Stimulated activated CD4-positive, alpha-beta T cell treated with anti-CD3 and anti-CD28 coated beads, Interleukin-12 subunit alpha, Interleukin-12 subunit beta, amount 100 ng/mL, for 48 hours (primary cell): ENCODE measurements at regions not wholly inside any gene's neighbourhood (a gene's known extent, or its start where the extent isn't known, plus 50 kb on each side); places are given as distances from the start of the nearest gene placed in this dataset.

Experiments
- DNase-seq, 3 donors: peaks; one replicate each; pipeline ENCODE4 v3.0.0-alpha.2; 2020; ENCODE audit warnings: low read depth in 2 of 3, low spot score in 1 of 3

GRCh38 chr6:114581293-114581692 lies 238.5 kb upstream of the HS3ST5 start:
- DNase-seq: no peak

GRCh38 chr6:114580882-114581281 lies 238.1 kb upstream of the HS3ST5 start:
- DNase-seq: no peak

GRCh38 chr6:114579486-114579885 lies 236.7 kb upstream of the HS3ST5 start:
- DNase-seq: no peak

- no peak for DNase-seq
These were observed 234.3 kb upstream of the HS3ST5 start for GRCh38 chr6:114577109-114577508.

- DNase-seq: no peak
These were observed 233.5 kb upstream of the HS3ST5 start for GRCh38 chr6:114576330-114576729.

GRCh38 chr6:114569669-114570068 lies 226.8 kb upstream of the HS3ST5 start:
- DNase-seq: no peak

GRCh38 chr6:114564302-114564933 lies 221.6 kb upstream of the HS3ST5 start:
- no peak for DNase-seq

GRCh38 chr6:114559419-114559818 lies 216.6 kb upstream of the HS3ST5 start:
- DNase-seq: no peak

- no peak for DNase-seq
These were observed 215.3 kb upstream of the HS3ST5 start for GRCh38 chr6:114558153-114558552.

- no peak for DNase-seq
These were observed 214.1 kb upstream of the HS3ST5 start for GRCh38 chr6:114556846-114557488.

GRCh38 chr6:114550316-114550715 lies 207.5 kb upstream of the HS3ST5 start:
- DNase-seq: no peak

GRCh38 chr6:114543696-114544095 lies 200.9 kb upstream of the HS3ST5 start:
- no peak for DNase-seq

GRCh38 chr6:114541794-114542193 lies 199.0 kb upstream of the HS3ST5 start:
- no peak for DNase-seq

- DNase-seq: no peak
These were observed 195.2 kb upstream of the HS3ST5 start for GRCh38 chr6:114537977-114538376.

GRCh38 chr6:114534813-114535212 lies 192.0 kb upstream of the HS3ST5 start:
- DNase-seq: no peak

- DNase-seq: no peak
These were observed 181.3 kb upstream of the HS3ST5 start for GRCh38 chr6:114524081-114524480.

GRCh38 chr6:114523508-114523907 lies 180.7 kb upstream of the HS3ST5 start:
- no peak for DNase-seq

- DNase-seq: no peak
These were observed 179.1 kb upstream of the HS3ST5 start for GRCh38 chr6:114521926-114522325.

GRCh38 chr6:114520976-114521375 lies 178.2 kb upstream of the HS3ST5 start:
- no peak for DNase-seq

GRCh38 chr6:114514170-114514569 lies 171.3 kb upstream of the HS3ST5 start:
- no peak for DNase-seq

- no peak for DNase-seq
These were observed 128.6 kb upstream of the HS3ST5 start for GRCh38 chr6:114471450-114471849.

GRCh38 chr6:114467931-114468330 lies 125.1 kb upstream of the HS3ST5 start:
- DNase-seq: no peak

- no peak for DNase-seq
These were observed 122.7 kb upstream of the HS3ST5 start for GRCh38 chr6:114465511-114465910.
